ENCODE measurements at regions not wholly inside any gene's neighbourhood (a gene's known extent, or its start where the extent isn't known, plus 50 kb on each side); places are given as distances from the start of the nearest gene placed in this dataset.

- H3K4me1 ChIP-seq: no peaks in the 10 kb centered on the region
- H3K27me3 ChIP-seq: no peaks in the 10 kb centered on the region
- no peak overlapping the region for H3K4me3 ChIP-seq
- DNase-seq: no peak
- intact Hi-C loops (cut with DNase I; ENCODE audit: low total_unique reads): no loop called here
- 50 to 86% (median 56%) methylated on average over 2 of the region's 2 CpGs for WGBS, 5 donors
- no peaks in the 10 kb centered on the region for H3K36me3 ChIP-seq
- no peaks in the 10 kb centered on the region for H3K9me3 ChIP-seq
- no peak for TF ChIP-seq POLR2A (IDR thresholded peaks at IDR 0.05)
- TF ChIP-seq CTCF (IDR thresholded peaks at IDR 0.05): no peak
- no peak for TF ChIP-seq POLR2AphosphoS5 (IDR thresholded peaks at IDR 0.05)
- no peak for TF ChIP-seq EP300 (IDR thresholded peaks at IDR 0.05)
- no peak overlapping the region for H3K27ac ChIP-seq
Measured at GRCh38 chr10:89867964-89868363, 166.6 kb downstream of the KIF20B start.

GRCh38 chr10:89869180-89869579 is 167.8 kb downstream of the KIF20B start:
- no peak for TF ChIP-seq EP300 (IDR thresholded peaks at IDR 0.05)
- no peak for TF ChIP-seq CTCF (IDR thresholded peaks at IDR 0.05)
- TF ChIP-seq POLR2A (IDR thresholded peaks at IDR 0.05): no peak
- TF ChIP-seq POLR2AphosphoS5 (IDR thresholded peaks at IDR 0.05): no peak
- no peaks in the 10 kb centered on the region for H3K9me3 ChIP-seq
- DNase-seq: peak in 1 of 2 donors; percentile 41
- H3K4me1 ChIP-seq: no peaks in the 10 kb centered on the region
- no peaks in the 10 kb centered on the region for H3K27me3 ChIP-seq
- 51 to 74% (median 68%) methylated on average over 2 of the region's 2 CpGs for WGBS, 5 donors
- H3K4me3 ChIP-seq: no peak overlapping the region
- H3K27ac ChIP-seq: no peak overlapping the region
- intact Hi-C loops (cut with DNase I; ENCODE audit: low total_unique reads): no loop called here
- no peaks in the 10 kb centered on the region for H3K36me3 ChIP-seq

- intact Hi-C loops (cut with DNase I; ENCODE audit: low total_unique reads): no loop called here
Measured at GRCh38 chr10:89869592-89870156, 168.3 kb downstream of the KIF20B start.

GRCh38 chr10:89870936-89871335 is 169.5 kb downstream of the KIF20B start:
- H3K36me3 ChIP-seq: no peaks in the 10 kb centered on the region
- H3K4me1 ChIP-seq: no peaks in the 10 kb centered on the region
- intact Hi-C loops (cut with DNase I; ENCODE audit: low total_unique reads): no loop called here
- no peak overlapping the region for H3K4me3 ChIP-seq
- H3K27ac ChIP-seq: no peak overlapping the region
- no peak for TF ChIP-seq POLR2A (IDR thresholded peaks at IDR 0.05)
- TF ChIP-seq EP300 (IDR thresholded peaks at IDR 0.05): no peak
- no peak for TF ChIP-seq CTCF (IDR thresholded peaks at IDR 0.05)
- TF ChIP-seq POLR2AphosphoS5 (IDR thresholded peaks at IDR 0.05): no peak
- no peak for DNase-seq
- H3K9me3 ChIP-seq: no peaks in the 10 kb centered on the region
- no peaks in the 10 kb centered on the region for H3K27me3 ChIP-seq
- WGBS, 5 donors: 68 to 81% (median 72%) methylated on average over 2 of the region's 2 CpGs

More at GRCh38 chr10:89869592-89870156, 168.3 kb downstream of the KIF20B start:
- Histone ChIP-seq H3K36me3 (no peaks in the 10 kb centered on the region), H3K27ac (no peak overlapping the region), H3K27me3 (no peaks in the 10 kb centered on the region), H3K4me3 (no peak overlapping the region), H3K9me3 (no peaks in the 10 kb centered on the region), H3K4me1 (no peaks in the 10 kb centered on the region)
- no peak for TF ChIP-seq POLR2A (IDR thresholded peaks at IDR 0.05)
- no peak for TF ChIP-seq CTCF (IDR thresholded peaks at IDR 0.05)
- no peak for DNase-seq
- WGBS, 5 donors: 54 to 72% (median 64%) methylated on average over 2 of the region's 2 CpGs
